Uterus (tissue), 2 donors: ENCODE measurements at regions not wholly inside any gene's neighbourhood (a gene's known extent, or its start where the extent isn't known, plus 50 kb on each side); places are given as distances from the start of the nearest gene placed in this dataset.

ENCODE experiments used
- CTCF ChIP-seq, 4 experiments: fragments of 200-600 bp in 2 of 4; fragments of 450-650 bp in 2 of 4; sonication (generic) in 2 of 4; IDR thresholded peaks; one replicate each; pipeline ENCODE4 v1.5.1; 2016 to 2019; ENCODE audit warnings: antibody characterized with exemption in 4 of 4, mild to moderate bottlenecking in 2 of 4, moderate library complexity in 1 of 4
- POLR2A ChIP-seq, 2 donors: fragments of 450-650 bp; IDR thresholded peaks; one replicate each; pipeline ENCODE4 v1.6.1; 2016; ENCODE audit warnings: antibody characterized with exemption in 2 of 2, mild to moderate bottlenecking in 1 of 2, moderate library complexity in 1 of 2

GRCh38 chr5:61901997-61902396 is 404.0 kb upstream of the KIF2A start:
- TF ChIP-seq CTCF (IDR thresholded peaks at IDR 0.05) (no peak), POLR2A (IDR thresholded peaks at IDR 0.05) (no peak)
